Head of caudate nucleus (tissue), 42 donors: ENCODE measurements at regions not wholly inside any gene's neighbourhood (a gene's known extent, or its start where the extent isn't known, plus 50 kb on each side); places are given as distances from the start of the nearest gene placed in this dataset.

ENCODE experiments used
- DNase-seq, 42 donors: peaks; one replicate each; pipeline versions ENCODE4 v3.0.0 to v3.0.0-alpha.2; 2020 to 2021; ENCODE audit warnings: mixed read lengths in 7 of 42
- intact Hi-C: fragments of 100-400 bp; cut with DNase I; formaldehyde crosslinking; loops from one replicate; pipeline ENCODE4 v1.15.0; 2022

DNA sequence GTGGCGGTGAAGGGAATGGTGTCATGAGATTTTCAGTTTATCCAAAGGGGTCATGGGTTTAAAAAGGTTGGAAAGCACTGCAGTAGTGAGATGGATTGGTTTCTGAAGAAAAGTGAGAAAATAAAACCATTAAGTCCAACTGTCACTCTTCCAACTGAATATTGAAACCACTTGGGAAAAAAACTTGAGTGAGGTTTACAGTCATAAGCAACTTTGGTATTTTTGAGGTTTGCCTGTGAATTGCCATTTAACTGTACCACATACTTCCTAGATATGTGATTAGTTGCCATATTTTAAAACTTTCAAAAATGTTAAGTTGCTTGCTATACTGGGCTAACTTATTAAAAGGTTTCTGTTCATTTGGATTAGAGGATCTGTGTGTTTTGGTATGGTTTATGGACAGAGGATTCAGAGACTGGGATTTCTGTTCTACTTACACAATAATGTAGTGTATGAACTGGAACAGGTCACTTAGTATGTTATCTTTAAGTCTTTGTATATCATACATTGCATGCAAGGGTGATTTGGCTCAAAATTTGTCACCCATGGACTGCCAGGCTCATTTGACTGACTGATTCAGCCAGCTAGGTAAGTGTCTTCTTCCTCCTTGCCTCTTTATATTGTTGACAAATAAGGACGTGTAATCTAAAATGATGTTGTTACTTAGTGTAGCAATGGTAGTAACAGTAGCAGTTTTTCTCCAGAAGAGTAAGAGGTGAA, 201.4 kb upstream of the EOMES start:
- intact Hi-C loops: no loop called here
- no peak for DNase-seq

DNA sequence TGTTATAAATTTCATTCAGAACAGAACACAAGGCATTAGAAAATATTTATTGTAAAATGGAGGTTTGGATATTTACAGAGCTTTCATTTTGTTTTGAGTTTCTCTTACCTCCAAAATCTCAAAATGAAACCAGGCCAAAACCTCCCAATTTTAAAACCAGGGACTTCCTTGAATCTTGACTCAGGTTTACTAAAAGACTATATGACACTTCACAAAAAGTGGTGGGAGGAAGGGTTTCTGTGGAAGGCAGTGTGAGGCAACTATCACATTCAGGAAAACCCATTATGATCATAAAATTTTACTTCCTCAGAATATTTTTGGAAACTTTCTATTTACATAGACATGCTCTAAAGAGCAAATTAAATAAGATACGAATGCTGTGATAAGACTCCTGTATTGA, 205.8 kb upstream of the EOMES start:
- intact Hi-C loops: no loop called here
- no peak for DNase-seq

DNA sequence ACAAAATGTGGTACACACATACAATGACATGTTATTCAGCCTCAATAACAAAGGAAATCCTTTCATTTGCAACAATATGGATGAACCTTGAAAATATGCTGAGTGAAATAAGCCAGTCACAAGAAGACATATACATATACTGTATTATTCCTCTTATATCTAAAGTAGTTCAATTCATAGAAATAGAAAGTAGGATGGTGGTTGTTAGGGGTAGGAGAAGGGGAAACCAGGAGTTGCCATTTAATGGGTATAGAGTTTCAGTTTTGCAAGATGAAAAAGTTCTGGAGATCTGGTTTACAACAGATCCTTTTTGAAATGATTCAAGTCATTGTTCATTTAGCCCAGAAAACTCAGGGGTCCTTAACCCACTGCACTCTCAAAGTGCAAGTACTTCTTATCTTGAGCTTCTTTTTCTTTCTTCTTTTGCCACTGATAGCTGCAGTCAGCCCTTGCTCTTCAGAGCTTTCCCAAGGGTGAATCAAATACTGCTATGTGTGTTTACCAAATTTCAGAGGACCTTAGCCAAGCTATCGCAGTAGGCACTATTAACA, 208.0 kb upstream of the EOMES start:
- DNase-seq: no peak
- intact Hi-C loops: no loop called here

DNA sequence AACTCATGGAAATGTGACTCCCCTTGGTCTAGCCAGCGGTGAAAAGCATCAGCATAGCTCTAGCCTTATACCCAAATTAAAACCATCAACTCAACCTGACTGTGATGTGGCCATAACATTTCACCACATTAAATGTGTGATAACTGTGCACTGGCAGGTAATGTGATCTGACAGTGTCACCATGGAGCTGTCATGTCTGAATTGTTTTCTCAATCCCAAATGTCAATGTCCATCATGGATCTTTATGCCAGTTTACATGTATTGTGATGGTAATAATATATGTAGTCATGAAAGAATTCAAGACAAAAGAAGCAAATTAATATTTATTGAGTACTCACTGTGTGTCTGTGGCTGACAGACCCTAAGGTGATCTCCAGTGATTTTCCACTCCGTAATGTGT, 213.4 kb upstream of the EOMES start:
- DNase-seq: no peak
- intact Hi-C loops: no loop called here

DNA sequence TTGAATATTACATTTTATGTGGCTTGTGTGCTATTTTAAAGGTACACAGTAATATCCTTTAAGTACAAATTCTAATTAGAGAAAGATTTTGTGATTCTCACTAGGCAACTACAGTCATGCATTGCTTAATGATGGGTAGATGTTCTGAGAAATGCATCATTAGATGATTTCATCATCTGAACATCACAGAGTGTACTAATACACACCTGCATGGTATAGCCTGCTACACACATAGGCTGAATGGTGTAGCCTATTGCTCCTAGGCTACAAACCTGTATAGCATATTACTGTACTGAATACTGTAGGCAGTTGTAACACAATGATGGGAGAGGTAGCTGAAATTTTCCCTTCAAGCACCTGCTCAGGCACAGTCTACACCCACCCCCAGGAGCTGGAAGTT, 217.4 kb upstream of the EOMES start:
- no peak for DNase-seq
- intact Hi-C loops: no loop called here

DNA sequence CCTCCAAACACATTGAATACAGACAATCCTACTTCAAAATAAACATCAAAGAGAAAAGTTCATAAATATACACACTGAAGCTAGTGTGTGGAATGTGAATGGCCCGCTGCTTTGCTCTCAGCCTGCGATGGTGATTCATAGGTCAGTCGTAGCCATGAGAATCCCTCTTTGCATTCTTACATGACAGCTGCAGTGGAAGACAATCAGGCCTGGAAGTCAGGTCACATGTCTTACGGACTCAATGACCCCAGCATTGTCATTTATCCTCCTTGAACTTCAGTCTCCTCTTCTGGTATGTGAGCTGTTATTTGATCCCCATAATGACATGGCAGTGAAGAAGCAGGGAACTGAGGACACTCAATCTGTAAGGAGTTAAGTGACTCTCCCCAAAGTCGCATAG, 217.8 kb upstream of the EOMES start:
- intact Hi-C loops: no loop called here
- no peak for DNase-seq

DNA sequence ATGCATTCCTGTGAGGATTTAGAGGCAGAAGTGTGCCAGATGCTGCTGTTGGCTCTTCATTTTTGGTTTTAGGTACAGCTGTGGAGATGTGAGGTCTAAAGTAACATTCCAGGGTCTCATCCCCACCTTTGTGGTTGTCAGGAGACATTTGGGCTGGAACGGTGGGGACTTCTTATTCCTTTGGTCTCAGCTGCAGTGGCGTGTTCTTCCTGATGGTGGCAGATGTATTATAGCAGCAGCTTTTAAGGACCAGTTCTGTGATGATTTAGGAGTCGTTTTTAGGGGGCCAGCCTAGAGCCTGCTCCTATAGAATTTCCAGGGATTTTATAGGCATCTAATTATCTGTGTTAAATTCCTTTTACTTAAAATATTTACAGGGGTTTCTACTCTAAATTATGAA, 221.0 kb upstream of the EOMES start:
- peak in 1 of 42 donors; percentile 7 for DNase-seq
- intact Hi-C loops: no loop called here

DNA sequence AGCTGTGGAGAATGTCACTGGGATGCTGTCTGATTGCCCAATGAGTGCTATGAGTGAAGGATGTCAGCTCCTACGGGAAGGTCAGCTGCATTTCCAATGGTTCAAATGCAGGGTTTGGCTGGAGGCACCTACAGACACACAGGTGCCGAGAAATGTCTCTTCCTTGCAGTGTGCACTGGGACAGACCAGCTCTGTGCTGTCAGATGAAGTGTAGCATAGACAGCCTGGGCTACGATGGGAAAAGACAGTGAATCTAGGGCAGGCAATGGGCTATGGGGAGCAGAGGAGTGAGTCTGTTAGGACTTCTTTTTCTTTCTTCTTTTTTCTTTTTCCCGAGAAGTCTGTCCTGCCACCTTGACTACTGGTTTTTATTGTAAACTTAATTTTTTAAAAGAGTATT, 223.1 kb upstream of the EOMES start:
- intact Hi-C loops: no loop called here
- no peak for DNase-seq

DNA sequence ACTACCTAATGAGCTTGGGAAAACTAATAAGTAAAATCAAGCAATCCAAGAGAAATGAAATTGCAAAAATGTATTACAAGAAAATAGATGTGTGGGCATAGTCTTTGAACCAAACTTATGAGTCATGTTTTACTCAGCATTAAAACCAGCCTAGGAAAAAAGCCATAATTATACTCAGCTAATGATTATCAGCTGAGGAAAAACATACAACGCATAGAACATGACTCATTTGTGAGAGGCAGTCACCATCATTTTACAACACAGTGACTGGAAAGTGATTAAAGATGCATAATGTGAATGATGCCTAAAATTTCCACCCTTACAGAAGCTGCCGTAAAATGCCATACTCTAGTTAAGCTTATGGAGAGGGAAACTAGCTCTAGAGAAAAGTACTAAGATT, 238.0 kb upstream of the EOMES start:
- intact Hi-C loops: no loop called here
- peak in 3 of 42 donors; percentile 2 to 9 (median 5) for DNase-seq

DNA sequence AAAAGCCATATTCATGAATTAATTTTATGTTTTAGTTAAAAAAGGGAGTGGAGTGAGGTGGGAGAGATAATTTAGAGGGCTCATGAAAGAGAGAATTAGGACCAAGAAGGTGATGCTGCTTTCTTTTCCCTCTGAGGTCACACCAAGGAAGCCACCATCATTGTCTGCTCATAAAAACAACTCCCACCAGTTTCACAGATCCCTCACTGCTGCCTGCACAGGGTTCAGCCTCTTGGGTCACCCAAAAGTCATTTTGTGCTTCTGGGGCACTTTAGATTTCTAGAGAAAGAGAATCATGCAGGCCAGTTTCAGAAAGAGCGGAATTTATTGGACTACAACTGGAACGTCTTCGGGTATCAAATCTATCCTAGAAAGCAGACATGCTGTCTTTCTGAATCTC, 241.4 kb upstream of the EOMES start:
- intact Hi-C loops: no loop called here
- no peak for DNase-seq

DNA sequence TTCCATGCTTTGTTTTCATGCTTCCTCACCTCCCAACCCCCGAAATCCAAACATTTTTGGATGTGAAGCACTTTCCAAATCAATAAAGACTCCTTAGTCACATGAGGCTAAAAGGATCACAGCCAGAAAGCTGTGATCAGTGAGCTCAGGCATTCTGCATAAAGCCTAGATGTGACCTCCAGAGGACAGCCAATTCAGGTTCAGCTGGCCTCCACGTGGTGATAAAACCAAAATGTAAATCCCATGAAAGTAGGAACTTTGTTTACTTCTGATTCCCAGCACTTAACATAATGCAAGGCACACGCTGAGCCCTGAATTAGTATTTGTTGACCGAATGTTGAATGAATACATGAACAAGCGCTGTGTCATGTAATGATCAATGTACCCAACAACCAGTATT, 249.5 kb upstream of the EOMES start:
- DNase-seq: no peak
- intact Hi-C loops: no loop called here

DNA sequence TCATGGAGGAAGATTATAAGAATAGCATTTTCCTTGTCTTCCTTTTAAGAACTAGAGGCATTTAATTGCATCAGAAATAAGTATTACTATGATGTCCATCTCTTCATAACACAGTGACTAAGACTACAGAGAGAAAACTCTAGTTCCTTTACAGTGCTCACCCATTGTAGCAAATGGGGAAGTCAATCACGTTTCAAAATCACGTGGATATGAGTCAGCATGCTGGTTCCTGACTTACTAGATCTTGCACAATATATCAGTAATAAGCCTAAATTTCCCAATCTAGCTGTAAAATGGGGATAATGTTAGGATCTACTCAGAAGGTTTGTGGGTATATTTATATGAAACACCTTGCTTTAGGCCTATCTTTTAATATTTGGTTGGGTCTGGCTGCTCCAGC, 254.8 kb upstream of the EOMES start:
- no peak for DNase-seq
- intact Hi-C loops: no loop called here

DNA sequence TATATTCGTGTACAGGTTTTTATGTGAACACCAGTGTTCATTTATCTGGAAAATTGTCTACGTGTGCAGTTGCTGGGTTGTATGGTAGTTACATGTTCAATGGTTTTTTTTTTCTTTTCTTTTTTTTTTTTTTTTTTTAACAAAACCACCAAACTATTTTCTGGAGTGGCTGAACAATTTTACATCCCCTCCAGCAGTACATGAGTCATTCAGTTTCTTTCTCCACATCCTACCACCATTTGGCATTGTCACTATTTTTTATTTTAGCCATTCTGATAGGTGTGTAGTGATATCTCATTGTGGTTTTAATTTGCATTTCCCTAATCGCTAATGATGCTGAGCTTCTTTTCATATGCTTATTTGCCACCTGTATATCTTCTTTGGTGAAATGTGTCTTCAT, 256.3 kb upstream of the EOMES start:
- no peak for DNase-seq
- intact Hi-C loops: no loop called here

DNA sequence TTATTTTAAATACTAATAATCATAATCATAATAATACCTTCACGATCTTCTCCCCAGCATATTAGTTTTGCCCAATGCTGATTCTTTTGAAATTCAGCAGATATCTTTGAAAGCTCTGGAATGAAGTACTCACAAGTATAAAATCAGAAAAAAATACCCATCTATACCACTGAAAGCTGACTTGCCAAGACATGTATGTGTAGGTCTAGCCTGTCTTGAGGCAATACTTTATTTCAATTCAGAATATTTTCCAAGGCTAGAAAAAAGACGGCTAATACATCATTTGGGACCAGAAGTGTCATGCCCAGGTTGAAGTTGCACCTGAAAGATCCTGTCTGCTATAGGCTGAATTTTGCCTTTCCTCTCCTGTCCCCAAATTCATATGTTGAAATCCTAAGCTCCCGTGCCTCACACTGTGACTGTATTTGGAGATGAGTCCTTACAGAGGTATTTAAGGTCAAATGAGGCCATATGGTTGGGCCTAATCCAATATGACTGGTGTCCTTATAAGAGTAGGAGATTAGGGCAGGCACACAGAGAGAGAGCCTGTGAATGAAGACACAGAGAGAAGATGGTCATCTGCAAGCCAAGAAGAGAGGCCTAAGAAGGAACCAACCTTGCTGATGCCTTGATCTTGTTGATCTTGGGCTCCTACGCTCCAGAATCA, 255.9 kb upstream of the CMC1 start:
- intact Hi-C loops: no loop called here

DNA sequence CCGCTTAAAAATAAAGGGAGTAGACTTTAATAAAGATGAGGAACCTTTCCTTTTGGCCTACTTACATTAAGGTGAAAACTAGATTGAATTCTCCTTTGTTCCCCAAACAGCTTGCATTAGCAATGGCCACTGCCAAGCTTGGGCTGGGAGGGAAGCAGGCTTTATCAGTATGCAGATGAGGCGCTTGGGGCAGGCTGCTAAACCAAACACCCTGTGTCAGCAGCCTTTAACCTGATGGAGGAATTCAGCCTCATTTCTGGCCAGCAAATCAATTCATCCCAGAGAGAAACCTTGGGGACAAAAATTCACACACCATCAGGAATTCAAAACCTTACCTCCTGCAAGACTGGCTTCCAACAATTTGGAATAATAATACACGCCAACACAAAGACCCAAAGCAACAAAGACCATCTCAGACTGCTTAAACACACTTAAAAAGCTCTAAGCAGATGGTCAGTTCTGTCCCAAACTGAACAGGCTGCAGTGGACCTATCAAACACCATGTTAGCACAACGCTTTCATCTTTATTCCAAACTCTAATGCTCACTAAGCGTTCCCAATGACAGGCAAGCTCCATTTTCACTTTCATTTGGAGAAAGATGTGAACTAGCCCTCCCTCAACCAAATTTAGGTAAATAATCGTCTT, 255.1 kb upstream of the CMC1 start:
- no peak for DNase-seq
- intact Hi-C loops: no loop called here

More for the DNA sequence above, 255.9 kb upstream of the CMC1 start:
- no peak for DNase-seq

DNA sequence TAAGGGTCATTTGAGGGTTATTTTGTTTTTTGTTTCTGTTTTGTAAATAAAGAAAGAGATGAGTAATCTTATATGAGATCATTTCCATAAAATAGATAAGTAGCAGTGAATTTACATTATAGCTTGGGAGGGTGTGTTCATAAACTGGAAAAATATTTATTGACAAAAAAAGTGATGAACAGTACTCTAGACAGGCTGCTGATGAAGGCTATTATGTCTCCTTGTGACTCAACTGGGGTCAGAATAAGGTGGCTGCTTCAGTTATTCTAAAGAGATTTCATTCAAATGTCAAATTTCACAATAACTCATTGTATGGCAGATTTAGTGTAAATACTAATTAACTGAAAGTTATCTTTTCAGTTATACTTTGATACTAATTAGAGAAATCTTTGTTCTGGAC, 251.1 kb upstream of the CMC1 start:
- intact Hi-C loops: no loop called here
- DNase-seq: no peak

DNA sequence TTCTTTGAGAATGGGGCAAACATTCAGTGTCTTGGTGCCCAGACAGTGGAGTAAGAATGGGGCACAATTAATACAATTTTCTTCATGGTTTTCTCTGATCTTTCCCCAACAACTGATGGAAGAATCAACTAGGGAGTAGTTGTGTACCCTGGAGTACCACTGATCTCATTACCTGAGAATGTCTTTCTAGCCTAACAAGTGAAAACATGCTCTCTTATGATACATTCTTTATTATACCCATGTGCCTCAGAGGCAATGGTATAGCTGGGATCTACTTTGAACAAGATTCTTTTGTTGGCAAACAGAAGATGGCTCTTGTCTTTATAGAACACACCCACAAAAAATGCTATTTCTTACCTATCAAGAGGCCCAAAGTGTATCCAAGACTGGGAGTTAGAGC, 250.6 kb upstream of the CMC1 start:
- intact Hi-C loops: no loop called here
- DNase-seq: no peak

DNA sequence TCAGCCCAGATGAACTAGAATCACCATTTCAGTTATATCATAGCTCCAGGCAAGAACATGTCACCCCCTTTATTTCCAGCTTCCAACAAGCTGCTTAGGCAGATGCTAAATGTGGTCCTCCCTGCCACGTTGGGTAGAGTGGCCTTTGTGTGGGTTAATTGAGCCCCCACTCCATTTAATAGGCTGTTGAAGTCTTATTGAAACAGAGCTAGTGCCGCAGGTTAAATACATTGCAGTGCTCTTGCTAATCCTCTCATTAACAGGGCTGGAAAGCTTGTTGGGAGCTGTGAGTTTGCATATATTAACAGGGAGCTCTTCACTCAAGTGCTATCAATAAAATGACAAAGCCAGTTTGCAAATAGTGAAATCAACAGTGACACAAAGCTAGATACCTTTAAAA, 248.4 kb upstream of the CMC1 start:
- DNase-seq: no peak
- intact Hi-C loops: no loop called here

DNA sequence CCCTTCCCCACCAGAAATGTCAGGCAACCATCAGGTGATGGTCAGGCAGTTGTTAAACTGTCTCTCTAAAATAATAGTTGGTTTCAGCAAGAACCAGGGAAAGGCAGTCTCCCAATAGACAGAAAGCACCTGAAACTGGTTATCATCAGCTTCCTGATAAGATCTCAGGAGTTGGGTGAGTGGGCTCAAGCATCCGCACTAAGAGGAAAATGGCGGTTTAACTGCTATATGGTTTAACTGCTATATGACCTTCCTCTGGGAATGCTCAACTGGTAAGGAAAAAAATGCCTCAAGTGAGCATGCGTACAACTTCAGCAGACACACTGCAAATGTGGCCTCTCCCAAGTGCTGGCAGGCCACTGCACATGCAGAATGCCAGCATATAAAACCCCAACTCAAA, 240.8 kb upstream of the CMC1 start:
- intact Hi-C loops: no loop called here

DNA sequence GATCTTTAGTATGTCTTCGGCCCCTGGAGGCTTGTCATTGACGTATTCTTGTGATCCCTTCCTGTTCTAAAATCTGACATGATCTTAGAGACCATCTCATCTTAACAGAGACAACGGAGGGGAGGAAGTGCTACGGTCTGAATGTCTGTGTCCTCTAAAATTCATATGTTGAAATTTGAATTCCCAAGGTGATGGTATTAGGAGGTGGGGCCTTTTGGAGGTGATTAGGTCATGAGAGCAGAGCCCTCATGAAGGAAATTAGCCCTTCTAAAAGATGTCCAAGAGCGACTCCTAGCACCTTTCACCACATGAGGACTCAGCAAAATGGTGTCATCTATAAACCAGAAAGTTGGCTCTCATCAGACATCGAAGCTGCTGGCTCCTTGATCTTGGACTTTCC, 233.2 kb upstream of the CMC1 start:
- intact Hi-C loops: no loop called here

More for the DNA sequence above, 240.8 kb upstream of the CMC1 start:
- no peak for DNase-seq

DNA sequence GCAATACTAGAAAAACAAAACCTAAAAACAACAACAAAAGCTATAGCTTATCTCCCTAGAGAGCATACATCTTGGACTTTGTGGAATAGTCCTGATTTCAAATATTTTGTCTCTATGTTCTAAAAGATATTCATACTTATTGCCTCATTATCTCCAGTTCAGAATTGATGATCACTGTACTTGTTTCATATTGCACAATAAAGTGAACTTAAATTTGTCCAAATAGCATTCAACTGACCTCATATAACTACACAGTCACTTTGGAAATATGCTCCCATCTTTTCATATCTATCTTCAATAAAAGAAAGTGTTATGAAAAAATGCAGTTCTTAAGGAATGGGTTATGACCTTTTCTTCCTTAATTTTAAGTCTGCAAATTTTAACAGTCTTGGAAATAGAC, 228.6 kb upstream of the CMC1 start:
- DNase-seq: no peak
- intact Hi-C loops: no loop called here

More for the DNA sequence above, 233.2 kb upstream of the CMC1 start:
- DNase-seq: no peak
